T-helper 17 cell (primary cell): ENCODE measurements at regions not wholly inside any gene's neighbourhood (a gene's known extent, or its start where the extent isn't known, plus 50 kb on each side); places are given as distances from the start of the nearest gene placed in this dataset.
"Not testable (repeated sequence)": the region's sequence is repeated elsewhere in the genome, so short reads cannot be mapped to it uniquely, and the experiment has no call there.

ENCODE experiments used
- ATAC-seq: fragments of 150-1000 bp; cut with Tn5 transposase; 2 replicates; pipeline ENCODE4 v1.10.0; 2021; ENCODE audit warnings: mild to moderate bottlenecking, moderate library complexity
- DNase-seq, 3 donors: peaks; one replicate each; pipeline versions ENCODE4 v3.0.0 to v3.0.0-alpha.2; 2020 to 2021
- H3K9me3 ChIP-seq: one replicate; pipeline ENCODE4 v1.7.0; 2013; ENCODE audit warnings: low read length, mild to moderate bottlenecking; ENCODE audit not compliant: control insufficient read depth, poor library complexity, severe bottlenecking
- H3K27ac Mint-ChIP-seq: one replicate; pipeline ENCODE4 v1.8.0; 2022; ENCODE audit warnings: mild to moderate bottlenecking, moderate library complexity, mixed read lengths
- H3K27me3 Mint-ChIP-seq: one replicate; pipeline ENCODE4 v1.8.0; 2022; ENCODE audit warnings: mixed read lengths
- H3K36me3 Mint-ChIP-seq: one replicate; pipeline ENCODE4 v1.8.0; 2022; ENCODE audit warnings: low read depth, mixed read lengths
- H3K4me1 Mint-ChIP-seq: one replicate; pipeline ENCODE4 v1.8.0; 2022; ENCODE audit warnings: mild to moderate bottlenecking, mixed read lengths
- H3K4me3 Mint-ChIP-seq: one replicate; pipeline ENCODE4 v1.8.0; 2022; ENCODE audit warnings: mild to moderate bottlenecking, moderate library complexity, mixed read lengths

GRCh38 chr4:179048839-179049453 lies 1606.7 kb upstream of the AGA start:
- ATAC-seq (no peak), DNase-seq (no peak)
- no peaks in the 10 kb centered on the region for H3K27me3 Mint-ChIP-seq
- no peaks in the 10 kb centered on the region for H3K36me3 Mint-ChIP-seq
- H3K9me3 ChIP-seq, result no peaks in the 10 kb centered on the region
- no peak overlapping the region for H3K27ac Mint-ChIP-seq
- H3K4me3 Mint-ChIP-seq, result no peak overlapping the region
- no peaks in the 10 kb centered on the region for H3K4me1 Mint-ChIP-seq

- no peaks in the 10 kb centered on the region for H3K4me1 Mint-ChIP-seq
- no peak overlapping the region for H3K4me3 Mint-ChIP-seq
- ATAC-seq, result no peak
Observed at GRCh38 chr4:179051206-179051605, 1609.0 kb upstream of the AGA start.

GRCh38 chr4:179059396-179059795 lies 1617.2 kb upstream of the AGA start:
- H3K27ac Mint-ChIP-seq, result no peak overlapping the region

More at GRCh38 chr4:179051206-179051605, 1609.0 kb upstream of the AGA start:
- no peak overlapping the region for H3K27ac Mint-ChIP-seq
- no peaks in the 10 kb centered on the region for H3K27me3 Mint-ChIP-seq
- no peak for DNase-seq
- H3K9me3 ChIP-seq, result no peaks in the 10 kb centered on the region
- no peaks in the 10 kb centered on the region for H3K36me3 Mint-ChIP-seq

GRCh38 chr4:179066254-179066653 lies 1624.0 kb upstream of the AGA start:
- ATAC-seq, H3K27ac Mint-ChIP-seq, H3K4me3 Mint-ChIP-seq, H3K27me3 Mint-ChIP-seq, DNase-seq, H3K9me3 ChIP-seq, H3K36me3 Mint-ChIP-seq, H3K4me1 Mint-ChIP-seq: not testable (repeated sequence)

More at GRCh38 chr4:179059396-179059795, 1617.2 kb upstream of the AGA start:
- Mint-ChIP-seq H3K4me1 (no peaks in the 10 kb centered on the region), H3K36me3 (no peaks in the 10 kb centered on the region), H3K4me3 (no peak overlapping the region), H3K27me3 (no peaks in the 10 kb centered on the region)
- no peaks in the 10 kb centered on the region for H3K9me3 ChIP-seq
- ATAC-seq, result no peak
- no peak for DNase-seq

GRCh38 chr4:179071131-179071530 lies 1628.9 kb upstream of the AGA start:
- no peak for ATAC-seq
- H3K27me3 Mint-ChIP-seq, result no peaks in the 10 kb centered on the region
- H3K36me3 Mint-ChIP-seq, result no peaks in the 10 kb centered on the region
- no peak for DNase-seq
- no peaks in the 10 kb centered on the region for H3K4me1 Mint-ChIP-seq
- H3K27ac Mint-ChIP-seq, result no peak overlapping the region
- no peaks in the 10 kb centered on the region for H3K9me3 ChIP-seq
- H3K4me3 Mint-ChIP-seq, result no peak overlapping the region

- Mint-ChIP-seq H3K36me3 (no peaks in the 10 kb centered on the region), H3K4me3 (no peak overlapping the region), H3K27ac (no peak overlapping the region), H3K4me1 (no peaks in the 10 kb centered on the region), H3K27me3 (no peaks in the 10 kb centered on the region)
- ATAC-seq (no peak), DNase-seq (no peak)
- no peaks in the 10 kb centered on the region for H3K9me3 ChIP-seq
Observed at GRCh38 chr4:179076865-179077264, 1634.6 kb upstream of the AGA start.

- no peaks in the 10 kb centered on the region for H3K9me3 ChIP-seq
- no peaks in the 10 kb centered on the region for H3K36me3 Mint-ChIP-seq
- no peak overlapping the region for H3K4me3 Mint-ChIP-seq
- no peaks in the 10 kb centered on the region for H3K4me1 Mint-ChIP-seq
- no peak for ATAC-seq
- H3K27me3 Mint-ChIP-seq, result no peaks in the 10 kb centered on the region
- H3K27ac Mint-ChIP-seq, result no peak overlapping the region
- DNase-seq, result no peak
Observed at GRCh38 chr4:179095585-179096221, 1653.5 kb upstream of the AGA start.

- no peak overlapping the region for H3K4me3 Mint-ChIP-seq
- H3K27me3 Mint-ChIP-seq, result no peaks in the 10 kb centered on the region
- ATAC-seq (no peak), DNase-seq (no peak)
- no peak overlapping the region for H3K27ac Mint-ChIP-seq
- no peaks in the 10 kb centered on the region for H3K9me3 ChIP-seq
- no peaks in the 10 kb centered on the region for H3K36me3 Mint-ChIP-seq
- H3K4me1 Mint-ChIP-seq, result no peaks in the 10 kb centered on the region
Observed at GRCh38 chr4:179097741-179098140, 1655.5 kb upstream of the AGA start.

GRCh38 chr4:179110356-179110755 lies 1668.1 kb upstream of the AGA start:
- ATAC-seq (no peak), DNase-seq (no peak)
- H3K4me3 Mint-ChIP-seq, result no peak overlapping the region
- H3K36me3 Mint-ChIP-seq, result no peaks in the 10 kb centered on the region
- no peaks in the 10 kb centered on the region for H3K4me1 Mint-ChIP-seq
- no peaks in the 10 kb centered on the region for H3K9me3 ChIP-seq
- no peaks in the 10 kb centered on the region for H3K27me3 Mint-ChIP-seq
- no peak overlapping the region for H3K27ac Mint-ChIP-seq

- no peaks in the 10 kb centered on the region for H3K9me3 ChIP-seq
- ATAC-seq (no peak), DNase-seq (no peak)
- H3K4me3 Mint-ChIP-seq, result no peak overlapping the region
- H3K36me3 Mint-ChIP-seq, result no peaks in the 10 kb centered on the region
- no peak overlapping the region for H3K27ac Mint-ChIP-seq
- H3K27me3 Mint-ChIP-seq, result no peaks in the 10 kb centered on the region
- H3K4me1 Mint-ChIP-seq, result no peaks in the 10 kb centered on the region
Observed at GRCh38 chr4:179110816-179111215, 1668.6 kb upstream of the AGA start.

GRCh38 chr4:179112441-179113170 lies 1670.4 kb upstream of the AGA start:
- Mint-ChIP-seq H3K36me3 (no peaks in the 10 kb centered on the region), H3K4me3 (no peak overlapping the region), H3K27ac (no peak overlapping the region), H3K4me1 (no peaks in the 10 kb centered on the region), H3K27me3 (no peaks in the 10 kb centered on the region)
- no peaks in the 10 kb centered on the region for H3K9me3 ChIP-seq
- no peak for ATAC-seq
- DNase-seq, result no peak

GRCh38 chr4:179114615-179115014 lies 1672.4 kb upstream of the AGA start:
- DNase-seq, result no peak
- Mint-ChIP-seq H3K4me1 (no peaks in the 10 kb centered on the region), H3K27ac (no peak overlapping the region), H3K4me3 (no peak overlapping the region), H3K27me3 (no peaks in the 10 kb centered on the region), H3K36me3 (no peaks in the 10 kb centered on the region)
- no peaks in the 10 kb centered on the region for H3K9me3 ChIP-seq
- ATAC-seq, result no peak

- Mint-ChIP-seq H3K27ac (no peak overlapping the region), H3K27me3 (no peaks in the 10 kb centered on the region), H3K4me1 (no peaks in the 10 kb centered on the region), H3K4me3 (no peak overlapping the region), H3K36me3 (no peaks in the 10 kb centered on the region)
- H3K9me3 ChIP-seq, result no peaks in the 10 kb centered on the region
- DNase-seq, result no peak
- no peak for ATAC-seq
Observed at GRCh38 chr4:179116011-179116410, 1673.8 kb upstream of the AGA start.

GRCh38 chr4:179116581-179116980 lies 1674.3 kb upstream of the AGA start:
- ATAC-seq (no peak), DNase-seq (no peak)
- no peak overlapping the region for H3K4me3 Mint-ChIP-seq
- no peak overlapping the region for H3K27ac Mint-ChIP-seq
- no peaks in the 10 kb centered on the region for H3K27me3 Mint-ChIP-seq
- H3K36me3 Mint-ChIP-seq, result no peaks in the 10 kb centered on the region
- no peaks in the 10 kb centered on the region for H3K4me1 Mint-ChIP-seq
- H3K9me3 ChIP-seq, result no peaks in the 10 kb centered on the region
